ENCODE measurements at regions not wholly inside any gene's neighbourhood (a gene's known extent, or its start where the extent isn't known, plus 50 kb on each side); places are given as distances from the start of the nearest gene placed in this dataset.

DNA sequence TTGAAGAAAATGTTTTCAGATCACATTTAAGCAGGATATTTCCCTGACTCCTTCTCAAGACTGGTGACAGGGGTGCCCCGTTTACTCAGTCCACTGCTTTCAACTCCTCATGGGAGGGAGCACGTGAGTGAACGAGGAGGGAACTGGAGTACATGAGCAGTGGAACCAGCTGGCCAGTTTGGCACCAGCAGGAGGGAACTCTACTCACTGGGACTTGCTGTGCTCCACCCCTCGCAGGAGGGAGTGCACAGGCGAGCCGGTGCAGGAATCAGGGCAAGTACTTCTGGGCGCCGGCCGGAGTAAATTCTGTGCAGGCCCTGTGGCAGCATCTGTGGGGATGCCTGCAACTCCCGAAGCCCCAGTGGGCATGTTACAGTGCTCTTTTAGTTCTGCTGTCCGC, 1941.1 kb upstream of the C9orf72 start:
- no peak for TF ChIP-seq YY1 (IDR thresholded peaks at IDR 0.05; ENCODE audit: insufficient read depth, insufficient read length)
- no peak for TF ChIP-seq SUZ12 (IDR thresholded peaks at IDR 0.05; ENCODE audit: extremely low read depth, insufficient read depth, insufficient read length)
- TF ChIP-seq ZNF274 (IDR thresholded peaks at IDR 0.05; ENCODE audit: low read depth, low read length), result no peak

All from NT2/D1 (cell line).